Mesodermal cell (in vitro differentiated cells): ENCODE measurements at regions not wholly inside any gene's neighbourhood (a gene's known extent, or its start where the extent isn't known, plus 50 kb on each side); places are given as distances from the start of the nearest gene placed in this dataset.

Source experiments
- H3K27ac ChIP-seq: 2 replicates; pipeline ENCODE4 v1.7.0; 2013; ENCODE audit warnings: mild to moderate bottlenecking, low read depth, low read length, moderate library complexity; ENCODE audit not compliant: severe bottlenecking
- H3K36me3 ChIP-seq: 2 replicates; pipeline ENCODE4 v1.7.1; 2013; ENCODE audit warnings: mild to moderate bottlenecking, low read length, moderate library complexity; ENCODE audit not compliant: control insufficient read depth, insufficient read depth
- H3K4me1 ChIP-seq: one replicate; pipeline ENCODE4 v1.7.1; 2013; ENCODE audit warnings: mild to moderate bottlenecking, low read length; ENCODE audit not compliant: insufficient read depth, control insufficient read depth, poor library complexity, severe bottlenecking
- H3K4me3 ChIP-seq: 2 replicates; pipeline ENCODE4 v1.7.0; 2013; ENCODE audit warnings: low read length, control low read depth, mild to moderate bottlenecking; ENCODE audit not compliant: insufficient read depth, poor library complexity, severe bottlenecking; ENCODE audit errors: extremely low read depth
- H3K9me3 ChIP-seq: 2 replicates; pipeline ENCODE4 v1.7.1; 2013; ENCODE audit warnings: mild to moderate bottlenecking, low read length, moderate library complexity; ENCODE audit not compliant: control insufficient read depth
- WGBS, 2 experiments: methylation state at CpG; one replicate each; pipeline ENCODE4 v1.1.5; 2013; ENCODE audit warnings: missing lambda C conversion rate in 2 of 2; ENCODE audit not compliant: insufficient coverage in 2 of 2; 5-methylcytosine and 5-hydroxymethylcytosine counted together

- H3K9me3 ChIP-seq, result no peaks in the 10 kb centered on the region
- peaks cover 35% of the 10 kb centered on the region for H3K4me1 ChIP-seq
- peak overlapping the region; percentile 62 for H3K27ac ChIP-seq
- no peak overlapping the region for H3K4me3 ChIP-seq
- WGBS, 2 experiments, result 93 to 95% methylated on average over 3 of the region's 4 CpGs
- peaks cover 3% of the 10 kb centered on the region for H3K36me3 ChIP-seq
These were observed 287.1 kb downstream of the SOX9 start for GRCh38 chr17:72407931-72408330.

- Histone ChIP-seq H3K36me3 (peaks cover 3% of the 10 kb centered on the region), H3K27ac (no peak overlapping the region), H3K9me3 (no peaks in the 10 kb centered on the region), H3K4me3 (no peak overlapping the region), H3K4me1 (peaks cover 35% of the 10 kb centered on the region)
- WGBS, 2 experiments, result 82% methylated on average over 2 of the region's 5 CpGs
These were observed 287.8 kb downstream of the SOX9 start for GRCh38 chr17:72408641-72409040.

GRCh38 chr17:72409405-72410002, 288.7 kb downstream of the SOX9 start:
- Histone ChIP-seq H3K36me3 (peaks cover 3% of the 10 kb centered on the region), H3K4me3 (no peak overlapping the region), H3K27ac (no peak overlapping the region), H3K9me3 (no peaks in the 10 kb centered on the region), H3K4me1 (peaks cover 33% of the 10 kb centered on the region)
- 83 to 100% methylated on average over 1 to 2 of the region's 2 CpGs for WGBS, 2 experiments

GRCh38 chr17:72411124-72411563, 290.3 kb downstream of the SOX9 start:
- Histone ChIP-seq H3K36me3 (peaks cover 3% of the 10 kb centered on the region), H3K27ac (no peak overlapping the region), H3K4me1 (peaks cover 23% of the 10 kb centered on the region), H3K4me3 (no peak overlapping the region), H3K9me3 (no peaks in the 10 kb centered on the region)
- 88 to 94% methylated on average over 5 to 6 of the region's 6 CpGs for WGBS, 2 experiments

- H3K27ac ChIP-seq, result no peak overlapping the region
- peaks cover 14% of the 10 kb centered on the region for H3K4me1 ChIP-seq
- WGBS, 2 experiments, result 92 to 94% methylated on average over 2 to 5 of the region's 5 CpGs
- H3K9me3 ChIP-seq, result peaks cover 10% of the 10 kb centered on the region
- no peak overlapping the region for H3K4me3 ChIP-seq
- peaks cover 3% of the 10 kb centered on the region for H3K36me3 ChIP-seq
These were observed 291.8 kb downstream of the SOX9 start for GRCh38 chr17:72412650-72413076.

- 93 to 98% methylated on average over 18 to 21 of the region's 23 CpGs for WGBS, 2 experiments
- H3K4me3 ChIP-seq, result no peak overlapping the region
- peaks cover 17% of the 10 kb centered on the region for H3K9me3 ChIP-seq
- peaks cover 8% of the 10 kb centered on the region for H3K36me3 ChIP-seq
- H3K4me1 ChIP-seq, result peaks cover 11% of the 10 kb centered on the region
- H3K27ac ChIP-seq, result no peak overlapping the region
These were observed 292.5 kb downstream of the SOX9 start for GRCh38 chr17:72413077-72414031.

- H3K27ac ChIP-seq, result no peak overlapping the region
- peaks cover 15% of the 10 kb centered on the region for H3K36me3 ChIP-seq
- H3K9me3 ChIP-seq, result peaks cover 23% of the 10 kb centered on the region
- H3K4me1 ChIP-seq, result peaks cover 11% of the 10 kb centered on the region
- 96 to 98% methylated on average over 4 of the region's 5 CpGs for WGBS, 2 experiments
- H3K4me3 ChIP-seq, result no peak overlapping the region
These were observed 293.2 kb downstream of the SOX9 start for GRCh38 chr17:72414032-72414396.

- Histone ChIP-seq H3K4me1 (peaks cover 14% of the 10 kb centered on the region), H3K4me3 (no peak overlapping the region), H3K27ac (no peak overlapping the region), H3K36me3 (peaks cover 14% of the 10 kb centered on the region), H3K9me3 (peaks cover 23% of the 10 kb centered on the region)
- 90 to 95% methylated on average over 6 of the region's 9 CpGs for WGBS, 2 experiments
These were observed 294.4 kb downstream of the SOX9 start for GRCh38 chr17:72414967-72415853.

- Histone ChIP-seq H3K9me3 (peaks cover 23% of the 10 kb centered on the region), H3K4me3 (no peak overlapping the region), H3K4me1 (peaks cover 23% of the 10 kb centered on the region), H3K36me3 (peaks cover 14% of the 10 kb centered on the region), H3K27ac (peak overlapping the region; percentile 29)
- WGBS, 2 experiments, result 82 to 83% methylated on average over 1 of the region's 6 CpGs
These were observed 295.3 kb downstream of the SOX9 start for GRCh38 chr17:72416054-72416675.

- peaks cover 14% of the 10 kb centered on the region for H3K36me3 ChIP-seq
- no peak overlapping the region for H3K27ac ChIP-seq
- peaks cover 24% of the 10 kb centered on the region for H3K4me1 ChIP-seq
- H3K9me3 ChIP-seq, result peaks cover 23% of the 10 kb centered on the region
- no peak overlapping the region for H3K4me3 ChIP-seq
These were observed 296.1 kb downstream of the SOX9 start for GRCh38 chr17:72416905-72417304.
